IMR-90 (cell line): ENCODE measurements at regions not wholly inside any gene's neighbourhood (a gene's known extent, or its start where the extent isn't known, plus 50 kb on each side); places are given as distances from the start of the nearest gene placed in this dataset.

Experiments
- BHLHE40 ChIP-seq: fragments of 150-350 bp; IDR thresholded peaks from 2 replicates; pipeline ENCODE4 v1.6.1; 2016; ENCODE audit warnings: mild to moderate bottlenecking, low read depth, low read length
- CEBPB ChIP-seq: IDR thresholded peaks from 2 replicates; pipeline ENCODE4 v1.6.1; 2012; ENCODE audit warnings: low read depth, low read length, improper control_type of control experiment
- FOS ChIP-seq: fragments of 150-350 bp; IDR thresholded peaks from 2 replicates; pipeline ENCODE4 v1.6.1; 2016; ENCODE audit warnings: low read depth, low read length
- POLR2A ChIP-seq: IDR thresholded peaks from 2 replicates; pipeline ENCODE4 v1.6.1; 2012; ENCODE audit warnings: mild to moderate bottlenecking, low read depth, low read length
- TF ChIP-seq, protein P1 (sequence below): conservative IDR thresholded peaks from 2 replicates; pipeline ENCODE4 v1.5.1; 2012; ENCODE audit warnings: mild to moderate bottlenecking, low read depth, low read length, improper control_type of control experiment

DNA sequence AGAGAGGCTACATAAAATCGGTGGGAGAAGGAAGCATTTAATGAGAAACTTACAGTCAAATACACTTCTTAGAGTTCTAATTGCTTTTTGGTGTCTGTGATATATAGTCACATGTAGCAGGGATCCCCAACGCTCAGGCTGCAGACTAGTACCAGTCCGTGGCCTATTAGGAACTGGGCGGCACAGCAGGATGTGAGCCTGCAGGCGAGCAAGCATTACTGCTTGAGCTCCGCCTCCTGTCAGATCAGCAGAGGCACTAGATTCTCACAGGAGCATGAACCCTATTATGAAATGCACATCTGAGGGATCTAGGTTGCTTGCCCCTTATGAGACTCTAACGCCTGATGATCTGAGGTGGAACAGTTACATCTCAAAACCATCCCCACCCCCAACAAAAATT, 158.5 kb downstream of the TANC2 start:
- TF ChIP-seq POLR2A (no peak), FOS (no peak), CEBPB (no peak), BHLHE40 (no peak)
- TF ChIP-seq, protein P1, sequence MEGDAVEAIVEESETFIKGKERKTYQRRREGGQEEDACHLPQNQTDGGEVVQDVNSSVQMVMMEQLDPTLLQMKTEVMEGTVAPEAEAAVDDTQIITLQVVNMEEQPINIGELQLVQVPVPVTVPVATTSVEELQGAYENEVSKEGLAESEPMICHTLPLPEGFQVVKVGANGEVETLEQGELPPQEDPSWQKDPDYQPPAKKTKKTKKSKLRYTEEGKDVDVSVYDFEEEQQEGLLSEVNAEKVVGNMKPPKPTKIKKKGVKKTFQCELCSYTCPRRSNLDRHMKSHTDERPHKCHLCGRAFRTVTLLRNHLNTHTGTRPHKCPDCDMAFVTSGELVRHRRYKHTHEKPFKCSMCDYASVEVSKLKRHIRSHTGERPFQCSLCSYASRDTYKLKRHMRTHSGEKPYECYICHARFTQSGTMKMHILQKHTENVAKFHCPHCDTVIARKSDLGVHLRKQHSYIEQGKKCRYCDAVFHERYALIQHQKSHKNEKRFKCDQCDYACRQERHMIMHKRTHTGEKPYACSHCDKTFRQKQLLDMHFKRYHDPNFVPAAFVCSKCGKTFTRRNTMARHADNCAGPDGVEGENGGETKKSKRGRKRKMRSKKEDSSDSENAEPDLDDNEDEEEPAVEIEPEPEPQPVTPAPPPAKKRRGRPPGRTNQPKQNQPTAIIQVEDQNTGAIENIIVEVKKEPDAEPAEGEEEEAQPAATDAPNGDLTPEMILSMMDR = no peak
